OCI-LY3 (cell line): ENCODE measurements at regions not wholly inside any gene's neighbourhood (a gene's known extent, or its start where the extent isn't known, plus 50 kb on each side); places are given as distances from the start of the nearest gene placed in this dataset.

Experiments used
- EZH2phosphoT487 ChIP-seq: fragments of 200-600 bp; shearing (Covaris generic); IDR thresholded peaks from 2 replicates; pipeline ENCODE4 v1.6.1; 2018; ENCODE audit warnings: antibody characterized with exemption, mixed run types, low read depth
- TF ChIP-seq, protein P1 (sequence below): fragments of 200-600, 300-600 bp; sonication (generic); IDR thresholded peaks from 2 replicates; pipeline ENCODE4 v1.5.1; 2014; ENCODE audit warnings: antibody characterized with exemption, low read length, low read depth

DNA sequence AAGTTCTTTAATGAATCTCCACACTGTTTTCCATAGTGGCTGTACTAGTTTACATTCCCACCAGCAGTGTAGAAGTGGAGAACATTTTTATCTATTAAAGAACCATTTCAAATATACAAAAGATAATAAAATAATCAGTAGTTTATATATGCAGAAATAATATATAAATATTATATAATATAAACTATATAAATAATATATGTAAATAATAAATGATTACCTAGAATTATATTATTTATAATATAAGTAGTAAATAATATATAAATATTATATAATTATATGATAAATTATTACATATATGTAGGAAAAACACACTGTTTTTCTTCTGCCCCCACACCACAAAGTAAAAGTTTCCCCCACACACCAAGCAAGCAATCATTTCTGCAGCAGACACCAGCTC, 83.5 kb upstream of the NEUROD6 start:
- TF ChIP-seq, protein P1, sequence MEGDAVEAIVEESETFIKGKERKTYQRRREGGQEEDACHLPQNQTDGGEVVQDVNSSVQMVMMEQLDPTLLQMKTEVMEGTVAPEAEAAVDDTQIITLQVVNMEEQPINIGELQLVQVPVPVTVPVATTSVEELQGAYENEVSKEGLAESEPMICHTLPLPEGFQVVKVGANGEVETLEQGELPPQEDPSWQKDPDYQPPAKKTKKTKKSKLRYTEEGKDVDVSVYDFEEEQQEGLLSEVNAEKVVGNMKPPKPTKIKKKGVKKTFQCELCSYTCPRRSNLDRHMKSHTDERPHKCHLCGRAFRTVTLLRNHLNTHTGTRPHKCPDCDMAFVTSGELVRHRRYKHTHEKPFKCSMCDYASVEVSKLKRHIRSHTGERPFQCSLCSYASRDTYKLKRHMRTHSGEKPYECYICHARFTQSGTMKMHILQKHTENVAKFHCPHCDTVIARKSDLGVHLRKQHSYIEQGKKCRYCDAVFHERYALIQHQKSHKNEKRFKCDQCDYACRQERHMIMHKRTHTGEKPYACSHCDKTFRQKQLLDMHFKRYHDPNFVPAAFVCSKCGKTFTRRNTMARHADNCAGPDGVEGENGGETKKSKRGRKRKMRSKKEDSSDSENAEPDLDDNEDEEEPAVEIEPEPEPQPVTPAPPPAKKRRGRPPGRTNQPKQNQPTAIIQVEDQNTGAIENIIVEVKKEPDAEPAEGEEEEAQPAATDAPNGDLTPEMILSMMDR, result no peak
- no peak for TF ChIP-seq EZH2phosphoT487
